MM.1S (cell line): ENCODE measurements at regions not wholly inside any gene's neighbourhood (a gene's known extent, or its start where the extent isn't known, plus 50 kb on each side); places are given as distances from the start of the nearest gene placed in this dataset.

Experiments
- EZH2 ChIP-seq: fragments of 300-600 bp; sonication (generic); optimal IDR thresholded peaks from 2 replicates; pipeline ENCODE3; 2017; ENCODE audit warnings: low read depth, mild to moderate bottlenecking, antibody characterized with exemption, low read length, mixed read lengths
- TF ChIP-seq, protein P1 (sequence below): fragments of 300-600 bp; sonication (generic); IDR thresholded peaks from 2 replicates; pipeline ENCODE4 v1.5.1; 2016; ENCODE audit warnings: antibody characterized with exemption, low read length, mixed read lengths

- TF ChIP-seq, protein P1, sequence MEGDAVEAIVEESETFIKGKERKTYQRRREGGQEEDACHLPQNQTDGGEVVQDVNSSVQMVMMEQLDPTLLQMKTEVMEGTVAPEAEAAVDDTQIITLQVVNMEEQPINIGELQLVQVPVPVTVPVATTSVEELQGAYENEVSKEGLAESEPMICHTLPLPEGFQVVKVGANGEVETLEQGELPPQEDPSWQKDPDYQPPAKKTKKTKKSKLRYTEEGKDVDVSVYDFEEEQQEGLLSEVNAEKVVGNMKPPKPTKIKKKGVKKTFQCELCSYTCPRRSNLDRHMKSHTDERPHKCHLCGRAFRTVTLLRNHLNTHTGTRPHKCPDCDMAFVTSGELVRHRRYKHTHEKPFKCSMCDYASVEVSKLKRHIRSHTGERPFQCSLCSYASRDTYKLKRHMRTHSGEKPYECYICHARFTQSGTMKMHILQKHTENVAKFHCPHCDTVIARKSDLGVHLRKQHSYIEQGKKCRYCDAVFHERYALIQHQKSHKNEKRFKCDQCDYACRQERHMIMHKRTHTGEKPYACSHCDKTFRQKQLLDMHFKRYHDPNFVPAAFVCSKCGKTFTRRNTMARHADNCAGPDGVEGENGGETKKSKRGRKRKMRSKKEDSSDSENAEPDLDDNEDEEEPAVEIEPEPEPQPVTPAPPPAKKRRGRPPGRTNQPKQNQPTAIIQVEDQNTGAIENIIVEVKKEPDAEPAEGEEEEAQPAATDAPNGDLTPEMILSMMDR, result no peak
- TF ChIP-seq EZH2, result no peak
Measured at GRCh38 chr13:54709546-54709945, 1680.9 kb downstream of the OLFM4 start.
